ENCODE measurements at regions not wholly inside any gene's neighbourhood (a gene's known extent, or its start where the extent isn't known, plus 50 kb on each side); places are given as distances from the start of the nearest gene placed in this dataset.

GRCh38 chr4:125722009-125722408, 407.3 kb downstream of the FAT4 start:
- no peak overlapping the region for H3K27ac ChIP-seq (ENCODE audit: low read depth, low read length)
- H3K9me3 ChIP-seq (ENCODE audit: control insufficient read depth in 3 of 3, low read length in 3 of 3) = no peaks in the 10 kb centered on the region
- no peaks in the 10 kb centered on the region for H3K4me1 ChIP-seq (ENCODE audit: control insufficient read depth in 3 of 3, insufficient read depth in 3 of 3, low read length in 3 of 3)
- H3K27me3 ChIP-seq (ENCODE audit: control insufficient read depth in 3 of 3, insufficient read depth in 3 of 3, low read length in 3 of 3) = no peaks in the 10 kb centered on the region
- H3K4me3 ChIP-seq (ENCODE audit: low read length in 3 of 3) = no peak overlapping the region
- H3K9ac ChIP-seq (ENCODE audit: low read depth in 1 of 3, low read length in 3 of 3) = no peak overlapping the region
- no peaks in the 10 kb centered on the region for H3K36me3 ChIP-seq (ENCODE audit: control insufficient read depth in 3 of 3, insufficient read depth in 3 of 3, low read length in 3 of 3)

DNA sequence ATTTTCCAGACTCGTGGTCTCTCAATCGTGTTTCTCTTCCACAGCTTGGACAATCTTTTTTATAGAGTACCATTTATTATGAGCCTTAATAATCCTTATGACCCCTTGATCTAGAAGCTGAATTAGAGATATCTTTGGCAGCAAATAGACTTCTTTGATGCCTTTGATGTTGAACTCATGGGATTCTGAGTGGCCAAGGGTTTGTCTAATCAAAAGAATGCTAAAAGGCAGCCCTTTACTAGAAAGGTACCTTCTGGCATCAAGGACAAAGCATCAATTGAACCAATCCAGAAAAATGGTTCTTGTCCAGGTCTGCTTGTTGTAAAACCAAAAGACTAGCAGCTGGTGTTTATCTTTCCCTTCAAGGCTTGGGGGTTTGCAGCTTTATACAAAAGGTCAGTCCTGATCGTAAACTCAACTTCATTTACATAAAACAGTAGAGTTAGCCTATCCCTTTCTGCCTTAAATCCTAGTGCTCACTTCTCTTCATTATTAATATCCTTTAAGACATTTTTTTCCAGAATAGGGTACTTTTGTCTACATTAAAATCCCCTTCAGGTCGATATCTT, 411.3 kb downstream of the FAT4 start:
- no peaks in the 10 kb centered on the region for H3K9me3 ChIP-seq (ENCODE audit: control insufficient read depth in 3 of 3, low read length in 3 of 3)
- no peaks in the 10 kb centered on the region for H3K36me3 ChIP-seq (ENCODE audit: control insufficient read depth in 3 of 3, insufficient read depth in 3 of 3, low read length in 3 of 3)
- H3K27me3 ChIP-seq (ENCODE audit: control insufficient read depth in 3 of 3, insufficient read depth in 3 of 3, low read length in 3 of 3) = no peaks in the 10 kb centered on the region
- no peak overlapping the region for H3K4me3 ChIP-seq (ENCODE audit: low read length in 3 of 3)
- no peak overlapping the region for H3K9ac ChIP-seq (ENCODE audit: low read depth in 1 of 3, low read length in 3 of 3)
- H3K27ac ChIP-seq (ENCODE audit: low read depth, low read length) = no peak overlapping the region
- no peaks in the 10 kb centered on the region for H3K4me1 ChIP-seq (ENCODE audit: control insufficient read depth in 3 of 3, insufficient read depth in 3 of 3, low read length in 3 of 3)

DNA sequence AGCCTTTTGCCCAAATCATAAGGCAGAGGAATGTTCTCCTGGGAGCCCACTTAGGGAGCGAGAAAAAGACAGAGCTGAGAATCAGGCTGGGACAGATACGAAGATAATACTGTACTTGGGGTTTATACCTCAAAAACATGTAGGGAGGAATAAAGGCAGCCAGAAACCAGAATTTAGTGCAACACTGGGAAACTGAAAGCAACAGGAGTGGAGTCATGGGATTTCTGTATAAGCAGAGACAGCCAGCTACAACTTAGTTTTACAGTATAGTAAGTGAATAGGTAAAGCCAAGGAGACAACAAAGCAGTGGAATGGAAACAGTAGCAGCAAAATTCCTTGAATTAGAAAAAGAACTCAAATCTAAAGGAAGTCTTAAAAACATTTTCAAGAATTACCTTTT, 413.2 kb downstream of the FAT4 start:
- H3K4me3 ChIP-seq (ENCODE audit: low read length in 3 of 3) = no peak overlapping the region
- H3K9me3 ChIP-seq (ENCODE audit: control insufficient read depth in 3 of 3, low read length in 3 of 3) = no peaks in the 10 kb centered on the region
- H3K9ac ChIP-seq (ENCODE audit: low read depth in 1 of 3, low read length in 3 of 3) = no peak overlapping the region
- no peak overlapping the region for H3K27ac ChIP-seq (ENCODE audit: low read depth, low read length)
- H3K36me3 ChIP-seq (ENCODE audit: control insufficient read depth in 3 of 3, insufficient read depth in 3 of 3, low read length in 3 of 3) = no peaks in the 10 kb centered on the region
- no peaks in the 10 kb centered on the region for H3K27me3 ChIP-seq (ENCODE audit: control insufficient read depth in 3 of 3, insufficient read depth in 3 of 3, low read length in 3 of 3)
- no peaks in the 10 kb centered on the region for H3K4me1 ChIP-seq (ENCODE audit: control insufficient read depth in 3 of 3, insufficient read depth in 3 of 3, low read length in 3 of 3)

GRCh38 chr4:125728568-125728967, 413.8 kb downstream of the FAT4 start:
- Histone ChIP-seq H3K9me3 (ENCODE audit: control insufficient read depth in 3 of 3, low read length in 3 of 3) (no peaks in the 10 kb centered on the region), H3K9ac (ENCODE audit: low read depth in 1 of 3, low read length in 3 of 3) (no peak overlapping the region), H3K4me1 (ENCODE audit: control insufficient read depth in 3 of 3, insufficient read depth in 3 of 3, low read length in 3 of 3) (no peaks in the 10 kb centered on the region), H3K36me3 (ENCODE audit: control insufficient read depth in 3 of 3, insufficient read depth in 3 of 3, low read length in 3 of 3) (no peaks in the 10 kb centered on the region), H3K27ac (ENCODE audit: low read depth, low read length) (no peak overlapping the region), H3K4me3 (ENCODE audit: low read length in 3 of 3) (no peak overlapping the region), H3K27me3 (ENCODE audit: control insufficient read depth in 3 of 3, insufficient read depth in 3 of 3, low read length in 3 of 3) (no peaks in the 10 kb centered on the region)

GRCh38 chr4:125729171-125729570, 414.4 kb downstream of the FAT4 start:
- no peaks in the 10 kb centered on the region for H3K36me3 ChIP-seq (ENCODE audit: control insufficient read depth in 3 of 3, insufficient read depth in 3 of 3, low read length in 3 of 3)
- H3K9me3 ChIP-seq (ENCODE audit: control insufficient read depth in 3 of 3, low read length in 3 of 3) = no peaks in the 10 kb centered on the region
- H3K9ac ChIP-seq (ENCODE audit: low read depth in 1 of 3, low read length in 3 of 3) = no peak overlapping the region
- no peak overlapping the region for H3K4me3 ChIP-seq (ENCODE audit: low read length in 3 of 3)
- H3K4me1 ChIP-seq (ENCODE audit: control insufficient read depth in 3 of 3, insufficient read depth in 3 of 3, low read length in 3 of 3) = no peaks in the 10 kb centered on the region
- no peak overlapping the region for H3K27ac ChIP-seq (ENCODE audit: low read depth, low read length)
- H3K27me3 ChIP-seq (ENCODE audit: control insufficient read depth in 3 of 3, insufficient read depth in 3 of 3, low read length in 3 of 3) = no peaks in the 10 kb centered on the region

DNA sequence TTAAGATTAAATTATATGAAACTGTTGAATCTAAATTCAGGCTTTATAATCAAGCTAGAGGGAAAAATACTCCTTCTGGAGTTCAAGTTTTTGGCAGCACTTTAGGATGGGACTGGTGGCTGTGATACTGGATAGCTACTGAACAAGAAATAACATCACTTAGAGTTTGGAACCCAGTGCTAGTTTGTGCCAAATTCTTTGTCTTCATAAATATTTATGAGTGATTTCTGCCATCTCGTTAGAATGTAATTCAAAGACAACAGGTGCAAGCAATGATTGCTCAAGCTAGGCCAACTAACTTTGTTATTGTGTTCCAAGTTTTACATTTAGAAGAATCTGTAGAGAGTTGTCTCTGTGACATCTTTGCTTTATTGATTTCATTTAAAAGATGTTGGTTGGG, 417.9 kb downstream of the FAT4 start:
- H3K27ac ChIP-seq (ENCODE audit: low read depth, low read length) = no peak overlapping the region
- H3K27me3 ChIP-seq (ENCODE audit: control insufficient read depth in 3 of 3, insufficient read depth in 3 of 3, low read length in 3 of 3) = no peaks in the 10 kb centered on the region
- H3K36me3 ChIP-seq (ENCODE audit: control insufficient read depth in 3 of 3, insufficient read depth in 3 of 3, low read length in 3 of 3) = no peaks in the 10 kb centered on the region
- no peaks in the 10 kb centered on the region for H3K9me3 ChIP-seq (ENCODE audit: control insufficient read depth in 3 of 3, low read length in 3 of 3)
- H3K4me3 ChIP-seq (ENCODE audit: low read length in 3 of 3) = no peak overlapping the region
- H3K4me1 ChIP-seq (ENCODE audit: control insufficient read depth in 3 of 3, insufficient read depth in 3 of 3, low read length in 3 of 3) = peaks cover 0 to 2% (median 0%) of the 10 kb centered on the region in 3 donors
- no peak overlapping the region for H3K9ac ChIP-seq (ENCODE audit: low read depth in 1 of 3, low read length in 3 of 3)

GRCh38 chr4:125734504-125734903, 419.7 kb downstream of the FAT4 start:
- Histone ChIP-seq H3K27ac (ENCODE audit: low read depth, low read length) (no peak overlapping the region), H3K9ac (ENCODE audit: low read depth in 1 of 3, low read length in 3 of 3) (no peak overlapping the region)

DNA sequence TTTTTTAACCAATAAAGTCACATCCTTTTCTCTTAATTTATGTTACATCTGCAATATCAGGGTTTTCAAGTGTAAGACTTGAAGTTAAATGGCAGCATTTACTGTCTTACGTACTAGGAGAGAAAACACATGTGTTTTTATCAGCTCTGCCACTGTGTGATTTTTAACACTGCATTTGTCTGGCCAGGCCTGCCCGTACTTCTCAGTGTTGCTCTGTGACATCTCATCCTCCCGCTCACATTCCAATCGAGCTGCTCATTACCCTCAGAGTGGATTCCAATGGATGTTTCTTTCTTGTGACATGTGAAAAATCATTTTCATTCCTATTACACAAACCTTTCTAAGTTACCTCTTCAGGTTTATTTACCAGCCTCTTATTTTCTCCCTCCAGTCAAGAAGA, 420.3 kb downstream of the FAT4 start:
- no peak overlapping the region for H3K9ac ChIP-seq (ENCODE audit: low read depth in 1 of 3, low read length in 3 of 3)
- H3K4me1 ChIP-seq (ENCODE audit: control insufficient read depth in 3 of 3, insufficient read depth in 3 of 3, low read length in 3 of 3) = peaks cover 0 to 2% (median 0%) of the 10 kb centered on the region in 3 donors
- no peaks in the 10 kb centered on the region for H3K9me3 ChIP-seq (ENCODE audit: control insufficient read depth in 3 of 3, low read length in 3 of 3)
- H3K36me3 ChIP-seq (ENCODE audit: control insufficient read depth in 3 of 3, insufficient read depth in 3 of 3, low read length in 3 of 3) = no peaks in the 10 kb centered on the region
- H3K27ac ChIP-seq (ENCODE audit: low read depth, low read length) = no peak overlapping the region
- no peak overlapping the region for H3K4me3 ChIP-seq (ENCODE audit: low read length in 3 of 3)
- H3K27me3 ChIP-seq (ENCODE audit: control insufficient read depth in 3 of 3, insufficient read depth in 3 of 3, low read length in 3 of 3) = no peaks in the 10 kb centered on the region

More at GRCh38 chr4:125734504-125734903, 419.7 kb downstream of the FAT4 start:
- Histone ChIP-seq H3K27me3 (ENCODE audit: control insufficient read depth in 3 of 3, insufficient read depth in 3 of 3, low read length in 3 of 3) (no peaks in the 10 kb centered on the region), H3K9me3 (ENCODE audit: control insufficient read depth in 3 of 3, low read length in 3 of 3) (no peaks in the 10 kb centered on the region), H3K4me3 (ENCODE audit: low read length in 3 of 3) (no peak overlapping the region), H3K4me1 (ENCODE audit: control insufficient read depth in 3 of 3, insufficient read depth in 3 of 3, low read length in 3 of 3) (peaks cover 0 to 2% (median 0%) of the 10 kb centered on the region in 3 donors), H3K36me3 (ENCODE audit: control insufficient read depth in 3 of 3, insufficient read depth in 3 of 3, low read length in 3 of 3) (no peaks in the 10 kb centered on the region)

GRCh38 chr4:125736057-125736456, 421.3 kb downstream of the FAT4 start:
- Histone ChIP-seq H3K27ac (ENCODE audit: low read depth, low read length) (no peak overlapping the region), H3K27me3 (ENCODE audit: control insufficient read depth in 3 of 3, insufficient read depth in 3 of 3, low read length in 3 of 3) (no peaks in the 10 kb centered on the region), H3K9ac (ENCODE audit: low read depth in 1 of 3, low read length in 3 of 3) (no peak overlapping the region), H3K36me3 (ENCODE audit: control insufficient read depth in 3 of 3, insufficient read depth in 3 of 3, low read length in 3 of 3) (no peaks in the 10 kb centered on the region), H3K4me3 (ENCODE audit: low read length in 3 of 3) (no peak overlapping the region), H3K4me1 (ENCODE audit: control insufficient read depth in 3 of 3, insufficient read depth in 3 of 3, low read length in 3 of 3) (peaks cover 0 to 2% (median 0%) of the 10 kb centered on the region in 3 donors), H3K9me3 (ENCODE audit: control insufficient read depth in 3 of 3, low read length in 3 of 3) (no peaks in the 10 kb centered on the region)

DNA sequence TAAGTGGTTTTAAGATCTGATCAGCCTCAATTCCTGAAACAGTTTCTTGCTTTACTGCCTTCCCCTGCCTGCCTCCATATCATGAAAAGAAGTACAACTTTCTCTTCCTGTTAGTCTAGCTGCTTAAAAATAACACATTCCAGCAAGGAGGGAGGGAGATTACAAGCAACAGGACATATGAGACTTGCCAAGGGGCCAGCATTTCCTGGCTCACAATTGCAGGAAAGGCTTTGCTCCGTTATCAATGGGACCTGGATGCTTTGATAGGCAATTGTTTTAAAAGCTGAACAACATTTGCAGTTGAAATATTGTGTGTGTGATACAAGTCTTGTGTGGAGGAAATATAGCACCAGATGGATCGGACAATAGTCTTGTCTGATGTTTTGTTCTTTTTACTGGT, 425.0 kb downstream of the FAT4 start:
- Histone ChIP-seq H3K4me3 (ENCODE audit: low read length in 3 of 3) (no peak overlapping the region), H3K27ac (ENCODE audit: low read depth, low read length) (no peak overlapping the region), H3K9me3 (ENCODE audit: control insufficient read depth in 3 of 3, low read length in 3 of 3) (peaks cover 0 to 4% (median 0%) of the 10 kb centered on the region in 3 donors), H3K36me3 (ENCODE audit: control insufficient read depth in 3 of 3, insufficient read depth in 3 of 3, low read length in 3 of 3) (no peaks in the 10 kb centered on the region), H3K27me3 (ENCODE audit: control insufficient read depth in 3 of 3, insufficient read depth in 3 of 3, low read length in 3 of 3) (no peaks in the 10 kb centered on the region), H3K9ac (ENCODE audit: low read depth in 1 of 3, low read length in 3 of 3) (no peak overlapping the region), H3K4me1 (ENCODE audit: control insufficient read depth in 3 of 3, insufficient read depth in 3 of 3, low read length in 3 of 3) (peaks cover 0 to 2% (median 0%) of the 10 kb centered on the region in 3 donors)
